ENCODE measurements at regions not wholly inside any gene's neighbourhood (a gene's known extent, or its start where the extent isn't known, plus 50 kb on each side); places are given as distances from the start of the nearest gene placed in this dataset.

DNA sequence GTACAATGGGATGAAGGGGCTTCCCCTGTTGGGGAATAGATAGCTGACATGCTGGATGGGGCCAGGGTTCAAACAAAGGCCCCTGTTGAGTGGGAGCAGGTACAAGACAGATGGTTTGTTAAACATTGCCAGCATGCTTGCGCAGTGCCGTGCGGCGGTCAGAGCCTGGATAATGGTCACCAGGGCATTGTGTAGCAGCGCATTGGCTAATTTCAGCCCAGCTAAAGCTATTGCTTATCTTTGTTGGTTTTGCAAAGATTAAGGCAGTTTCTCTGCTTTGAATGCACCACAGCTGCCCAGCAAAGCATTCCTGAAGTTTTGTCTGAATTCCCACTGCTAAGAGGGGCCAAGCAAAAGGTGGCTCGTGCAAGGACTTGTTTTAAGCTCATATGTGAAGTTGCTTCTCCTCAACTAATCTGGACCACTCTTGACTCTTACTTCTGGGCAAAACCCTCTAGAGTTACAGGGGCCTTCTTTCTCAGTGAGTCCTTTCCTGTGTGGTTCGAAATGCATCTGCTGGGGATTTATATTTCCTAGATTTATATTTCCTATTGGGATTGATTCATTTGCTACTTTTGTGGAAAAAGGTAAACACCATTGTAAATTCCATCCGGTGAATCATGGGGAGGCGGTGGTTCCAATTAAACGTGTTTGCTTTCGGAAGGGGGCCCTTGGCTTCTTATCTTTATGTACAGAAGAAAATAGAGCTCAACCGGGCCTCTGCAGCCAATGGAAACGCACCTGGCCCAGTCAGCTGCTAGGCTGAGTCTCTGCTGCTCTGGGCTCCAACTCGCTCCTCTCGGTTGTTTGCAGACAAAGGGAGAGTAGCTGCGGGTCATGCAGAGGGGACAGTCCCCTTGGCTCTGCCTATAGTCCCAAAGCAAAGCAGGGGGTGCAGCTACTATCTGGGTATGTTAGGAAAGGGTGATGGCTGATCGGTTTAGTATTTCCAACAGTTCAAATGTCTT lies 72.1 kb downstream of the FOXA2 start:
- Mint-ChIP-seq H3K4me1 (no peaks in the 10 kb centered on the region), H3K9me3 (no peaks in the 10 kb centered on the region), H3K27me3 (peaks cover 4% of the 10 kb centered on the region), H3K4me3 (no peak overlapping the region), H3K27ac (no peak overlapping the region), H3K36me3 (ENCODE audit: low read depth) (no peaks in the 10 kb centered on the region)
- ATAC-seq: no peak
- DNase-seq: no peak

DNA sequence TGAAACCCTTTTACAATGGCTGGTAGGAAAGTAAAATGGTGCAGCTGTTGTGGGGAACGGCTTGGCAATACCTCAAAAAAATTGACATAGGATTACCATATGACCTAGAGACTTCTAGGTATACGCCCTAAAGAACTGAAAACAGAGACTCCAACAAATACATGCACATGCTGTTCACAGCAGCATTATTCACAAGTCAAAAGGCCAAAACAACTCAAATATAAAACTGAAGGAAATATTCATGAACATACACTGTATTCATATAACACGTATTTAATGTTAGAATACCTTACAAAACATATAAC lies 74.6 kb downstream of the FOXA2 start:
- no peak for DNase-seq
- Mint-ChIP-seq H3K9me3 (no peaks in the 10 kb centered on the region), H3K36me3 (ENCODE audit: low read depth) (no peaks in the 10 kb centered on the region), H3K27me3 (no peaks in the 10 kb centered on the region), H3K4me1 (no peaks in the 10 kb centered on the region), H3K27ac (no peak overlapping the region), H3K4me3 (no peak overlapping the region)
- no peak for ATAC-seq

DNA sequence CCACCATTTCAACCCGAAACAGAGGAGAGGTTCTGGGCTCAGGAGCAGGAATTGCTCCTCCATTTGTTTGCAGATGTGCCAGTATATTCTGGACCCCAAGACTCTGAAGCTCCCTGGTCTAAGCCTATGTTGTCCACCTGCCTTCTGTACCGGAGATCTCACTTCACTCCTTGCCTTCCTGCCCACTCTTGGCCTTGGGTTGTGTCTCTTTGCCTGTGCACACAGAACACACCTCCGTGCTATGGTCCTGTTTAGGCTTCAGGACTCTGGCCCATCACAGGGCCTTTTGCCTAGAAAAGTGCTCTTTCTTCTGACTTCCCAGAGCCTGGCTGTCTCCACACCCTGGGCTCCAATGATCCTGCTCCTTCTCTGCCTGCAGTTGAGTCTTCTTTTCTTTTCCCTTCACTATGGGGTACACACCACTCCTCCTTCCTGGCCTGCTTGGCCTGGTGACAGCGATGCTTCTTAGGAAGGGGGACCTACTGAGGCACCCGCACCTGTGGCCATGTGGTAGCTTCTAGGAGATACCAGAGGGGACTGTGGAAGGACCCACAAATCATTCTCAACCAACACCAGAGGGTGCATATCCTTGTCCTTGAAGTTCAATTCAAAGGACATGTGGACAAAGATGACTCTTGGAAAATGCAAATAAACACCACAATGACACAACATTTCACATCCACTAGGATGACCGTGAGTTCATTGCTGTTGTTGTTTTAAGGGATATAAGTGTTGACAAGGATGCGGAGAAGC lies 75.1 kb downstream of the FOXA2 start:
- no peaks in the 10 kb centered on the region for H3K9me3 Mint-ChIP-seq
- ATAC-seq (no peak), DNase-seq (no peak)
- no peak overlapping the region for H3K4me3 Mint-ChIP-seq
- no peaks in the 10 kb centered on the region for H3K4me1 Mint-ChIP-seq
- no peak overlapping the region for H3K27ac Mint-ChIP-seq
- H3K36me3 Mint-ChIP-seq (ENCODE audit: low read depth): no peaks in the 10 kb centered on the region
- H3K27me3 Mint-ChIP-seq: no peaks in the 10 kb centered on the region

DNA sequence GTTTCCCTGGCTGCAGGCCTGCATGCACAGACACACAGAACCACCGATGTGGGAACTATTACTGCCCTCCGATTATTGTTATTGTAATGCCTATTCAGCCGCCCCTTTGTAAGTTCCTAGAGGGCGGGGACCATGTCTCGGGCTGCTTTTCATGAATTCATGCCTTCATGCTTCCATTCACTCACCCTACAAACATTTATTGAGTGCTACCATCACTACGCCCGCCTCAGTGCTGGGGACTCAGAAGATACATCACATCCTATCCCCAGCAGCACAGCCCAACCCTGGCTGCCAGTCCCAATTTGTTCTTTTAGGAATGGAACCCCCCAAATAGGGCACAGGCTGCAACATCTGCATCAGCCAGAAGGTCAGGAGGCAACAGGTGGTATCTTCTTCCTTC lies 75.9 kb downstream of the FOXA2 start:
- Mint-ChIP-seq H3K9me3 (no peaks in the 10 kb centered on the region), H3K27ac (no peak overlapping the region), H3K4me1 (no peaks in the 10 kb centered on the region), H3K27me3 (no peaks in the 10 kb centered on the region), H3K4me3 (no peak overlapping the region), H3K36me3 (ENCODE audit: low read depth) (no peaks in the 10 kb centered on the region)
- ATAC-seq (no peak), DNase-seq (no peak)

DNA sequence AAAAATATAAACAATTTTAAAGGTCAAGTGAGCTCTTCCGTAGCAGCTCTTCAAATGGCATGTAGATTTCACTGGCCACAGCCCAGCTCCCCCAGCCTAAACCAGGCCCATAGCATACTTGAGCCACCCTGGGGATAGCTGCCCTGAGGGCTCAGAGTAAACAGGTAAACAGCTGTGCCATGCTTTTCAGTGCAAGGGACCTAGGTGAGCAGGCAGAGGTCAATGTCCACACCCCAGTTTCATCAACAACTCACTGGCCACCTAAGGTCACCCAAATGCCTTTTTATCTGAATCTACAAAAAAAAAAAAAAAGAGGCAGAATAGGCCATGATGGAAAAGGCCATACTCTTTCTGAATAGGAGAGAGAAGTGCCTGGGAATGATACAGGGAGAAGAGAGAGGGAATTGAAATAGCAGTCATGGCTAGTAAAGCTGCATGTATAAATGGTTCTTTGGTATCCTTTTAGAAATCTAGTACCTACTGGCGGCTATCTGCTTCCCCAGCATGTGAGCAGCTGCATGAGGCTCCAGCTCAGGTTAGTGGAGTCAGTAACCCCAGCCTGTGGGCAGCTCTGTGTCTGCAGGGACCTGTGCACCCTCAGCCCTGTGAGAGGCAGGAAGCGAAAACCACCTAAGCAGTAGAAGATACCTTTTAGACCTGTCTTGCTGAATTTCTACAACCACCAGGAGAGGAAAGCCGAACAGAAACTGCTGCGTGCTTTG lies 77.0 kb downstream of the FOXA2 start:
- no peaks in the 10 kb centered on the region for H3K4me1 Mint-ChIP-seq
- H3K27me3 Mint-ChIP-seq: no peaks in the 10 kb centered on the region
- no peak overlapping the region for H3K27ac Mint-ChIP-seq
- no peaks in the 10 kb centered on the region for H3K36me3 Mint-ChIP-seq (ENCODE audit: low read depth)
- no peak for DNase-seq
- H3K9me3 Mint-ChIP-seq: no peaks in the 10 kb centered on the region
- no peak for ATAC-seq
- no peak overlapping the region for H3K4me3 Mint-ChIP-seq

DNA sequence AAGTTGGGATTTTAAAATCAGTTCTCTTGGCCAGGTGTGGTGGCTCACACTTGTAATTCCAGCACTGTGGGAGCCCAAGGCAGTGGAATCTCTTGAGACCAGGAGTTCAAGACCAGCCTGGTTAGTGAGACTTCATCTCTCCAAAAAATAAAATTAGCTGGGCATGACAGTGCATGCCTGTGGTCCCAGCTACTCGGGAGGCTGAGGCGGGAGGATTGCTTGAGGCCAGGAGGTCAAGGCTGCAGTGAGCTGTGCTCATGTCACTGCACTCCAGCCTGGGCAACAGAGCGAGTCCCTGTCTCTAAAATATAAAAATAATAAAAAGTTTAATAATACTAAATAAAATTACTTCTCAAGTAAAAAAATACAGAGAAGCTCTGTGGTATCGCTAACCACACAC lies 77.5 kb downstream of the FOXA2 start:
- no peak for ATAC-seq
- DNase-seq: no peak
- H3K9me3 Mint-ChIP-seq: no peaks in the 10 kb centered on the region
- no peaks in the 10 kb centered on the region for H3K27me3 Mint-ChIP-seq
- no peak overlapping the region for H3K27ac Mint-ChIP-seq
- H3K36me3 Mint-ChIP-seq (ENCODE audit: low read depth): no peaks in the 10 kb centered on the region
- no peak overlapping the region for H3K4me3 Mint-ChIP-seq
- H3K4me1 Mint-ChIP-seq: no peaks in the 10 kb centered on the region

DNA sequence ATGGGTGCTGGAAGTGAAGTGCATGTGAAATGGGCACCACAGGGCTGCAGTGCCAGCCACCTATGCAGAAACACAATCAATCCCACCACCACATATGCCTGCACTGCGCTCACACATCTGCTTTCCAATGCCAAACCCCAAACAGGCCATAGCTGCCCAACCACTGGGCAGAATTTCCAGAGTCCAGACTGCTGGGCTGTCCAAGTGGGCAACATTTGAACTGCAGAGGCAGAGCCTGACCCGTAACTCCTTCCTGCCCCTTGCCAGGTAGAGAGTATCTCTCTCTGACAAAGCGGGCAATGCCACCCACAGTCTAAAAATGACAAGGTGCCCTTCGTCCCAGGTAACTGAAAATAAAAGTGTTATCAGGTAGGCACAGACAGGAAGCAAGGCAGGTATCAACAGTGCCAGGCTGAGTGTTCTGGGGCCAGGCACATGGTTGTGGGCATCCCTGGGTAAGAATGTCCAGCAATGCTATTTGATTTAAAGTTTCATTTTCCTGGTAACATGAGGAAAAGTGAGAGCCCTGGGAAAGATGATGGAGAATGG lies 79.5 kb downstream of the FOXA2 start:
- no peaks in the 10 kb centered on the region for H3K36me3 Mint-ChIP-seq (ENCODE audit: low read depth)
- H3K4me1 Mint-ChIP-seq: no peaks in the 10 kb centered on the region
- H3K27ac Mint-ChIP-seq: no peak overlapping the region
- H3K4me3 Mint-ChIP-seq: no peak overlapping the region
- H3K27me3 Mint-ChIP-seq: no peaks in the 10 kb centered on the region
- H3K9me3 Mint-ChIP-seq: no peaks in the 10 kb centered on the region
- no peak for ATAC-seq
- no peak for DNase-seq

DNA sequence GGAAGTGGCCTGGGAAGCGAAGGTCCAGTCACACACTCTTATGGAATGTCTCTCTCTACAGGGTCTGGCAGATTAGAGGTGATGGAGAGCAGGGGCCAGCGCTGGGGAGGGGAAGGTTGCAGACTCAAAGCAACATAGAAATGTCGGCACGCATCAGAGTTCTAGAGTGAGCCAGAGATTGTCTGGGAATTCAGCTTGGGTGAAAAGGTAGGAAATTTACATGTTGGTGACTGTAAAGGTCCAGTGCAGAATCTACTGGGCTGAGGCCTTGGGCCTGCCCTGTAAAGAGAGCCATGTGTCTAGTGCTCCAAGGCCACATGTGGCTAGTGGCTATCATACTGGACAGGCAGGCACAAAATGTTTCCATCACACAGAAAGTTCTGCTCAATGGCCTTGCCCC lies 80.8 kb downstream of the FOXA2 start:
- H3K27ac Mint-ChIP-seq: no peak overlapping the region
- no peaks in the 10 kb centered on the region for H3K27me3 Mint-ChIP-seq
- no peaks in the 10 kb centered on the region for H3K36me3 Mint-ChIP-seq (ENCODE audit: low read depth)
- no peak overlapping the region for H3K4me3 Mint-ChIP-seq
- no peaks in the 10 kb centered on the region for H3K4me1 Mint-ChIP-seq
- H3K9me3 Mint-ChIP-seq: no peaks in the 10 kb centered on the region
- ATAC-seq: no peak
- no peak for DNase-seq

DNA sequence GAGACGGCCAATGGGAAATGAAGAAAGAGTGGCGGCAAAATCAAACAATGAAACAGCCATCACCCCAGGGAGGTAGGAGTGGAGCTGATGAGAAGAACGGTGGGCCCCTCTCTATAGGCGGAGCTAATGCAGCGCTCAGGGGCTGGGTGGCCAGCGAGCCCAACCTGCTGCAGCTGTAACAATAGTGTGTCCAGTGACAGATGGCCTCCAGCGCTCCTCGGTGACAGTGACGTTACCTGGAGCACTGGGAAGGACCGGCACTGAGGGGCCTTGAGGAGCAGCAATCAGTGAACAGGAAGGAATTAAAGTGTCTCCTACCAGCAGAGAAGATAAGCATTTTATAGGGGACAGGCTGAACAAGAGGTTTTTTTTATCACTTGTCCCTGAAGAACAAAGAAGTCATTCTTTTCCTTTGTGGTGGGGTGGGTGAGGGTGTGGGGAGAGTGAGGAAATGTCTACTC lies 81.6 kb downstream of the FOXA2 start:
- no peak overlapping the region for H3K27ac Mint-ChIP-seq
- H3K4me1 Mint-ChIP-seq: no peaks in the 10 kb centered on the region
- DNase-seq: no peak

DNA sequence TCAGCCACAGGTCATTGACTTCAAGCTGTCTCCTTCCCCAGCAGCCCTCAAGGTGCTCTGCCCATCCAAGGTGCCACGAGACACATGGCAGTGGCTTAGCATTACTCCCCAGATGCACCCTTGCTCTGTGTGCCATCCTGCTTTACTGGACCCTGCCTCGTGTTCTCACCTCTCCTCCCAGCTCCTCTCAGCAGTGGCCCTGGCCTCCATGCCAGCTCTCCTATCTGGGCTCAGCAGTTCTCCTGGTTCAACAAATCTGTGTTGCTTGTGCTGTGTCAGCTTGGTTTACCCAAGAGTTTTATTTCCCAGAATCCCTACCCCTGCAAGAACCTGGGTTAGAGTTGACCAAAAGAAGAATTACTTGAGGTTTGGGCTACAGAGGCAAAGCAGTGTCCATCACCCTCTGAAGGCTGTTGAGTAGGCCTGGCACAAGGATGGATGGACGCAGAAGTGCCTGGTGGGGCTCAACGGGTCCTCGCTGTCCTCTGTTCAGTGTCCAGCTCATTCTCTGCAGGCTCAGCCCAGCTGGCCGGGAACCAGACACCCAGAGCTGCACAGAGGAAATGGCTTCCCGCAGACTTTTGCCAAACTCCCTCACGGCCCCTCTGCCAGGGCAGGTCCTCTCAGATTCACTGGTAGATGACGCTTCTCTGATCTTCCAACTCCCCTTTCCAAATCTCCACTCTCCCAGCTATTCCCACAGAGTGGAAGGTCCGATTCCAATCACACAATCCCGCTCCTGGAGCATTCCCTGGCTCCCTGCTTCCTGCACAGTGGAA lies 82.6 kb downstream of the FOXA2 start:
- Mint-ChIP-seq H3K27me3 (no peaks in the 10 kb centered on the region), H3K4me3 (no peak overlapping the region), H3K9me3 (no peaks in the 10 kb centered on the region), H3K27ac (no peak overlapping the region), H3K36me3 (ENCODE audit: low read depth) (no peaks in the 10 kb centered on the region), H3K4me1 (no peaks in the 10 kb centered on the region)
- ATAC-seq (no peak), DNase-seq (no peak)

More for the DNA sequence above, 81.6 kb downstream of the FOXA2 start:
- Mint-ChIP-seq H3K9me3 (no peaks in the 10 kb centered on the region), H3K36me3 (ENCODE audit: low read depth) (no peaks in the 10 kb centered on the region), H3K4me3 (no peak overlapping the region), H3K27me3 (no peaks in the 10 kb centered on the region)
- no peak for ATAC-seq

DNA sequence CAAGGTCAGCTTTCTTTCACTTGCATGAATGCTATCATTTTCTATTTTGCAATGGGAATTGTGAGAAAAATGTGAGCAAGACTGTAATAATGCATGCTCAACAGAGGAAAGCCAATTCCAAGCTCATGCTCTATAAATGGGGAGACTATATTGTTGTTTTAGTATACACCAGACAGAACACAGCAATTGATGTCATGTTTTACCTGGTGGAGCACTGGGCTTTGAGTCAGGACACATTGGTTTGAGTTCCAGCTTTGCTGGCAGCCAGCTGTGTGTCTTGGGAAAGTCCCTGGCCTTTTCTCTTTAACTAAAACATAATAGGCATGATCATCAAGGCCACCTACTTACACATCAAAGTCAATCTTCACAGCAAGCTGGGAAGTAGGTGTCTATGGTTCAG lies 83.3 kb downstream of the FOXA2 start:
- Mint-ChIP-seq H3K27ac (no peak overlapping the region), H3K36me3 (ENCODE audit: low read depth) (no peaks in the 10 kb centered on the region), H3K4me1 (no peaks in the 10 kb centered on the region), H3K27me3 (no peaks in the 10 kb centered on the region), H3K4me3 (no peak overlapping the region), H3K9me3 (no peaks in the 10 kb centered on the region)
- ATAC-seq: no peak
- no peak for DNase-seq

DNA sequence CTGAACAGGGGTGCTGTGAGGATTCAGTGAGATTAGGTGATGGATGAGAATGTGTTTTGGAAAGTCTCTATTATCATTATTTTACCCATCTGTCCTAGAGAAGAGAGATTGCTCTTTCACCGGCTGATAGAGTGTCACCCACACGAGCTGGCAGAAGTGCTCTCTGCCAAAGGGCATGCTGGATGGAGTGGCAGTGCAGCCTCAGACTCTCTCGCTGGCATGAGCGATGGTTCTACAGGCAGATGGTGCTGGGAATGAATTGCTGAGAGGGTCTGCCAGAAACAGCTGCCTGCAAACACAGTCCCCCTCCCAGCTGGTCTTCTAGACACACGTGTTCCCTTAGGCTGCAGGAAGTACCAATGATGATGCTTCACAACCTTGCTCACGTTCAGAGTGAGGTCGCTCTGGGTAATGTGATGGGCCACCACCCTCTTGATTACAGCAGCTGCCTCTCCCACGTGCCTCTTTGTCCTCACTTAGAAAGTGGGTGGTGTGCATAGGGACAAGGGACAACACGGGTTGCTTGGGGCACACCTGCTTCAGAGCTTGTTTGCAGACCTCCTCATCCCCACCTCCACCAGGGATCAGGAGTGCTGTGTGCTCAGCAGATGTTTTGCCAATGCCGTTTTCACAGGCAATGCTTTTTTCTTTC lies 84.7 kb downstream of the FOXA2 start:
- H3K9me3 Mint-ChIP-seq: no peaks in the 10 kb centered on the region
- no peak overlapping the region for H3K4me3 Mint-ChIP-seq
- no peak for ATAC-seq
- H3K27ac Mint-ChIP-seq: no peak overlapping the region
- no peaks in the 10 kb centered on the region for H3K4me1 Mint-ChIP-seq
- no peaks in the 10 kb centered on the region for H3K27me3 Mint-ChIP-seq
- no peak for DNase-seq
- H3K36me3 Mint-ChIP-seq (ENCODE audit: low read depth): no peaks in the 10 kb centered on the region

DNA sequence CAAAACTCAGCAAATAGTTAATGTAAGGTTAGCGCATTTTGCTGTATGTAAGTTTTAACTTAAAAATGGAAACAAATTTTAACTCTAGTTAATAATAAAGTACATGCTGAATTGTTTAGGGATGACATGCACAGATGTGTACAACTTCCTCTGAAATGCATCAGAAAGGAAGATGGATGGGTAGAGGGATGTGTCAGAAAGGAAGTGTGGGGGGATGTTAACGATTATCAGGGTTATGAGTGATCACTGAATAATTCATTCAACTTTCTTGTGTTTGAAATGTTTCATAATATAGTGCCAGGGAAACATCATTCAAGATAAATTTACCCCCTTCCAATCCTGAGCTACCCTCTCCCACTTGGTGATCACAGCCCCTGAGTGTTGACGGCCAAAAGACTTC lies 87.6 kb downstream of the FOXA2 start:
- H3K36me3 Mint-ChIP-seq (ENCODE audit: low read depth): peaks cover 1% of the 10 kb centered on the region
- peaks cover 2% of the 10 kb centered on the region for H3K9me3 Mint-ChIP-seq
- H3K4me3 Mint-ChIP-seq: no peak overlapping the region
- no peak overlapping the region for H3K27ac Mint-ChIP-seq
- H3K4me1 Mint-ChIP-seq: no peaks in the 10 kb centered on the region
- peaks cover 2% of the 10 kb centered on the region for H3K27me3 Mint-ChIP-seq
- DNase-seq: no peak
- no peak for ATAC-seq

DNA sequence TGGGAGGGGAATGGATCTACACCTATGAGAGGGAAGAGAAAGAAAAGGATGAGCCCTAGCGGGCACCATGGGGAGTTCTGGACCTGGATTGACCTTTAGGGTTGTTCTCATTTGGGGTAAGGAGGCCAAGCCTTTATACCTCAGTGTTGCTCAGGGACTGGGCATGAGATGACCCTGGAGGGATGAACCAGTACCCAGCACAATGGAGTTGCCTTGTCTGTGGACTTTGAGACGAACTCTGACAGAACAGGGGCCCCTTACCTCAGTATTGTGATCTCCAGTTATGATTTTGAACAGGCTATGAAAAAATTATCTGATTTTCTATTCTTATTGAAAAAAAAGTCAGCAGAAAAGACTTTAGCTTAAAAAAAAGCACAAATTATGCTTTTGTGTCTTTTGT lies 88.6 kb downstream of the FOXA2 start:
- Mint-ChIP-seq H3K27ac (no peak overlapping the region), H3K4me3 (no peak overlapping the region), H3K36me3 (ENCODE audit: low read depth) (peaks cover 1% of the 10 kb centered on the region), H3K27me3 (peaks cover 2% of the 10 kb centered on the region), H3K9me3 (peaks cover 3% of the 10 kb centered on the region), H3K4me1 (no peaks in the 10 kb centered on the region)
- no peak for ATAC-seq
- DNase-seq: no peak

All from activated naive CD8-positive, alpha-beta T cell treated with anti-CD3 and anti-CD28 coated beads, Interleukin-2, amount 50 U/mL, for 24 hours (primary cell).